IPS-NIHi11 (cell line): ENCODE measurements at regions not wholly inside any gene's neighbourhood (a gene's known extent, or its start where the extent isn't known, plus 50 kb on each side); places are given as distances from the start of the nearest gene placed in this dataset.
"Not testable (repeated sequence)": the region's sequence is repeated elsewhere in the genome, so short reads cannot be mapped to it uniquely, and the experiment has no call there.

Experiments used
- DNase-seq: peaks from one replicate; pipeline ENCODE4 v3.0.0; 2012; ENCODE audit warnings: mixed read lengths, low spot score

DNA sequence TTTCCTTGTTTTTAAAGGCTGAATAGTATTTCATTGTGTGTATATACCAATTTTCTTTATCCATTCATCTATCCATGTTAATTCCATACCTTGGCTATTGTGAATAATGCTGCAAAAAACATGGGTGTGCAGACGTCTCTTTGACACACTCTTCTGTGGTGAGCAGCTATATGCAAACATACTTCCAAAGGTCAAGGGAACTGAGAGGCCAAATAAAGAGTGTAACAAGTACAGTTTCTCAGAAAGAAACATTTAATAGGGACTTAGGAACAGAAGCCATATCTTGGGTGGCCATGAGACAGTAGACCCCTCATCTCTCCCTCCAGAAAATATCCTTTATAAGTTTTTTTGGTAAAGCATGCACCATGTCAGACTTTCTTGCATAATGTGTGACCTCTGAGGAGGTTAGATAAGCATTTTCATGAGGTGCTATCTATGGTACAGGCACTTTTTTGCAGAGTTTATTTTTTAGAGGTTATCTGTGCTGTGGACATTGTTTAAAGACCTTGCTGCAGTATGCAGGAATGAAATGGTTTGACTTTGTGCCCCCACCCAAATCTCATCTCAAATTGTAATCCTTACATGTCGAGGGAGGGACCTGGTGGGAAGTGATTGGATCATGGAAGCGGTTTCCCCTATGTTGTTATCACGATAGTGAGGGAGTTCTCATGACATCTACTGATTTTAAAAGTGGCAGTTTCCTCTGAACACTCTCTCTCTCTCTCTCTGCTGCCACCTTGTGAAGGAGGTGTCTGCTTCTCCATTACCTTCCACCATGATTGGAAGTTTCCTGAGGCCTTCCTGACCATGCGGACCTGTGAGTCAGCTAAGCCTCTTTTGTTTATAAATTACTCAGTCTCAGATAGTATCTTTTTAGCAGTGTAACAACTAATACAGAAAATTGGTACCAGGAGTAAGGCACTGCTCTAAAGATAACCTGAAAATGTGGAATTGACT lies 1202.3 kb downstream of the GALC start:
- DNase-seq, result no peak

DNA sequence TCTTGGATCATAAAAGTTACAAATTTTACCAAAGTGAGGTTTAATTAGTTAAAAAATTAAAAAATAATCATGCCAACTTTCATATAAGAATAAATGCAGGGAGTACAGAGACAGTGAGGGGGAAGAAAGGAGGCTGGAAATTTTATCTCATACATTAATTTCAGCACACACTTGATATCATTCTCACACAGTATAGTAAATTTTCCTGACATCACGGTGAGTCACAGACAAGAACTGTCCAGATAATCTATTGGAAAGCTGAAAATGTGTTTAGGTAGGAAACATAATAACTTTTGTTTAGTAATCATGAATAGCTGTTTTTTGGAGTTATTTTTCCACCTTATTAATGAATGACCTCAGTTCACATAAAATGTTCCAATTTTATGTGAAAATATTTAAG lies 1204.8 kb downstream of the GALC start:
- no peak for DNase-seq

DNA sequence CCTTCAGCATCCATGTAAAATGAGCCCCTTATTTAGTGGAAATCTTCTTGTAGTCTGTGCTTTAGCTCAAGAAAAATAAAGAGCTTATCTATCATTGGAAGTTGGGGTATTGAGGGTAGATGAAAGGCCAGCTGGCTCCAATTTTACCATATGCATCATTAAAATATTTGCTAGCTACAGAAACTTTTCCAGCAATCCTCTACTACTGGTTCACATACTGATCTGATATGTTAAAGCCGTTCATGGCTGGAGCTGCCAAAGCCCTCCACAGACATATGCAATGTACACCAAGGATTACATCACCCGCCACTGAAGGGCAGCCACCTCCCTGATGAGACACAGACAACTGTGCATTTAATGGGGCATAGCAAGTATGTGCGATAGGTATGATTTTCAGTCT lies 1205.3 kb downstream of the GALC start:
- no peak for DNase-seq

DNA sequence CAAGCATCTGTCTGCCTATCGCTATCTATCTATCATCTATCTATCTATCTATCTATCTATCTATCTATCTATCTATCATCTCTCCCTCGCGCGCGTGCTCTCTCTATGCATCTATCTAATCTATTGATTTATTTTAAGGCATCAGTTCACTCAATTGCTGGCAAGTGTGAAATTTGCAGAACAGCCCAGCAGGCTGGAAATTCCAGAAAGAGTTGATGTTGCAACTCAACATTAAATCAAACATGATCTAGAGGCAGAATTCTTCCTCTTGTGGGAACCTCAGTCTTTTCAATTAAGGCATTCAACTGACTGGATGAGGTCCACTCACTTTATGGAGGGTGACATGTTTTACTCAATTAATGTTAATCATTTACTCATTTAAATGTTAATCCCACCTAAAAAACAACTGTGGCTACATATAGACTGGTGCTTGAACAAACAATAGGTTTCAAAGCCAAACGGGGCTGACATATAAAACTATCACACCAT lies 1210.8 kb downstream of the GALC start:
- no peak for DNase-seq

DNA sequence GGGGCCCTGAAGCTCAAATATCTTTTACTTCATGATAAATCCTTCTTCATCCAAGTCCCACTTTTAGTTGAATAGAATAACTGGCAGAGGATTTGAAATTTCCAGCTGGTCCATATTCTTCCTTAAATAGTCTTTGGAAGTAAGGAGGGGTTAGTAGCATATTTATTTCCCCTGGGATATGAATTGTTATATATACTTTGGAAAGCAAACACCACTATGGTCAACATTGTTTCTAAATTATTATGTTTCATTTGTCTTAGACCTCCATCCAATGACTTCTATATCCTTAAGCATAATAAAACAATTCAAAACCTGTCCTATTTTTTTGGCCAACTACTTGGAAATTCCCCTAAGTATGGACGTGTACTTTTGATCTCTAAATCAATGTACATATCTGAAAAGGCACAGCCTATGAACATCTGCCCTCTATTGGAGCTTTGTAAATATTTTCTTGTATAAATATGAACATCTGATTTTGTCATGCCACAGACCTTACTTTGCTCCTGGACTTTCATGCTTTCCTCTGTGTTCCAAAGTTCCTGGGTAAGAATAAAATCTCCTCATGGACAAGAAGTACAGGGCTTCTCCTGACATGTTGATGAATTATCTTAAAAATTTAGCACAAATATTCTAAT lies 1212.0 kb downstream of the GALC start:
- DNase-seq, result no peak

DNA sequence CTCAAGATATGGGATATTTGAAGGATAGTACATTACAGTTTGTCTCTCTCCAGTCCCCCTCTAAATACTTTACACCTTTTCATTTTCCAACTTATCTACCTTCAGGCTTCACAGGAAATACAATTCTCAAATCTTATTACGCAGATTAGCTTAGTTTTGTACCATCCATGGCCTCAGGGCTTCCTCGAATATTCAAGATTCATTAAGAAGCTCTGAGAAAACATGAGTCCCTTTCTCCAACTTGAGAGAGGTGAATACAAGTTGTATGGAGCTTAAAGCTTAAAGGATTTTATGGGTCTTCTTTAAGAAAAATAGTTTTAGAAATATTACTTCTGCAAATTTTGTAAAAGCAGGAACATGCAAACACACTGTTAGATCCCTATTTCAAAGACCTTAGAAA lies 1212.5 kb downstream of the GALC start:
- DNase-seq, result no peak

DNA sequence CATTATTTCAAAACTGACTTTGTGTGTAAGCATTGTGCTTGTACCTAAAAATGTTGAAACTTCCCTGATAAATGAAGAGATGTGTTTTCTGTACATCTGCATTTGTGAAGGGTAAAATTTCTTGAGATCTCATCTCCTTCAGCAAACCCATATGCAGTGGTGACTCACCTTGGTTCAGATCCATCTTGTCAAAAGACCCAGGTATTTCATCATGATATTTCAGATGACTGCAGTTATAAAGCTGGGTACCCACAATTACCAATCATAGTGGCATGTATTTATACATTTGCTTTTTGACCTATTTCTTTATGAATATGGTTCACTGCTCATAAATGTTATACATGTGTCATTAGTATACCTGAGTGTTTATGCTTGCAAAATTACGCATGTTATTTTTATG lies 1213.6 kb downstream of the GALC start:
- no peak for DNase-seq

DNA sequence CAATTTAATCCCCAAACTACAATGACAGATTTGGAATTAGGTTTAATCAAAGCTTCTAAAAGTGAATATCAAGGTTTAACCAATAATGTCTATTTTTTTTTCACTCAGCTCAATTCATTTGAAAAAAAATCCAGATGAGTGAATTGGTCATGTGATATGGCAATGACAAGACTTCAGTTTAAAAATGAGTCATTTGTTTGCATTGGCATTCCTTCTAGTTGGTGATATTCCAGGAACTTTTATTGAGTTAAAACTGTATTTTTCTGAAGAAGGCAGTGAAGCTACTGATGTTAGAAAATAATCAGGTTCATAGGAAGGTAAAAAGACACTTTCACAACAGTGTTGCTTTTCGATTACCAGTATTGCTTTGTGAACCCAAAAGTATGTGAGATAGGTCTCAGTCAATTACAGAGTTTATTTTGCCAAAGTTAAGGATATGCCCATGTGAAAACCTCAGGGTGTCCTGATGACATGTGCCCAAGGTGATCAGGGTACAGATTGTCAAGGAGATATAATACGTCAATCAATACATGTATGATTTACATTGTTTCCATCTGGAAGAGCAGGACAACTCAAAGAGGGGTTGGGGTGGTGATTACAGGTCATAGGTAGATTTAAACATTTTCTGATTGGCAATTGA lies 1214.9 kb downstream of the GALC start:
- no peak for DNase-seq

DNA sequence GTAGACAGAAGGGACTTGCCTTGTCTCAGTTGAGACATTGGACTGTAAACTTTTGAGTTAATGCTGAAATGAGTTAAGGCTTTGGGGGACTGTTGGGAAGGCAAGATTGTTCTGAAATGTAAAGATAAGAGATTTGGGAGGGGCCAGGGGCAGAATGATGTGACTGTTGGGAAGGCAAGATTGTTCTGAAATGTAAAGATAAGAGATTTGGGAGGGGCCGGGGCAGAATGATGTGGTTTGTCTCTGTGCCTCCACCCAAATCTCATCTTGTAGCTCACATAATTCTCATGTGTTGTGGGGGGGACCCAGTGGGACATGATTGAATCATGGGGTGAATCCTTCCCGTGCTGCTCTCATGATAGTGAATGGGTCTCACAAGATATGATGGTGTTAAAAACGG lies 1217.1 kb downstream of the GALC start:
- DNase-seq, result not testable (repeated sequence)

DNA sequence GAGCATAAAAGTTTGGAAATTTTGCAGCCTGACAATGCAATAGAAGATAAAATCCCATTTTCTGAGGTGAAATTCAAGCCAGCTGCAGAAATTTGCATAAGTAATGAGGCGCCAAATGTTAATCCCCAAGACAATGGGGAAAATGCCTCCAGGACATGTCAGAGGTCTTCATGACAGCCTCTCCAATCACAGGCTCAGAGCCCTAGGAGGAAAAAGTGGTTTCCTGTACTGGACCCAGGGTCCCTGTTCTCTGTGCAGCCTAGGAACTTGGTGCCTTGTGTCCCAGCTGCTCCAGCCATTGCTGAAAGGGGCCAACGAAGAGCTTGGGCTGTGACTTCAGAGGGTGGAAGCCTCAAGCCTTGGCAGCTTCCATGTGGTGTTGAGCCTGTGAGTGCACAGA lies 1218.1 kb downstream of the GALC start:
- DNase-seq, result no peak

DNA sequence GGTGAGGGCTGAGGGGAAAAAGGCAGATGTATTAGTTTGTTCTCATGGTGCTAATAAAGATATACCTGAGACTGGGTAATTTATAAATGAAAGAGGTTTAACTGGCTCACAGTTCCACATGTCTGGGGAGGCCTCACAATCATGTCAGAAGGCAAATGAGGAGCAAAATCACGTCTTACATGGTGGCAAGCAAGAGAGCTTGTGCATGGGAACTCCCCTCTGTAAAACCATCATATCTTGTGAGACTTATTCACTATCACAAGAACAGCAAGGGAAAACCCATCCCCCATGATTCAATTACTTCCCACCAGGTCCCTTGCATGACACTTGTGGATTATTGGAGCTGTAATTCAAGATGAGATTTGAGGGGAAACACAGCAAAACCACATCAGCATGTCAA lies 1220.9 kb downstream of the GALC start:
- no peak for DNase-seq

DNA sequence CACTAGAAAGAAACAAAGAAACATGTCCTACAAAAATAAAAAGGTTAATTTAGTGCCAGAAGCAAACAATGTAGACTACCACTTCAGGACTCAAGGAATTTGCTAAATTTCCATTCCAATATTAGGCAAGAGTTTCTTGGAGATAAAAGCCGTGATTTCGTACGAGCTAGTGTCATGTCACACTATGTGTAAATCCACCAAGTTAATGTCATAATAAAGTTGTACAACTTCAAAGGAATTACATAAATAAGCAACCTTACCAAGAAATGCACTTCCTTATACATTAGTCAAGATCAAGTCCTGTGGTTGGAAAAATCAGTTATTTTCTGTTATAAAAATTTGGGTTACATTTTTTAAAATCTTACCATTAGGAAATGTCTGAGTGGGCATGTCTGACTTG lies 1222.8 kb downstream of the GALC start:
- DNase-seq, result no peak

DNA sequence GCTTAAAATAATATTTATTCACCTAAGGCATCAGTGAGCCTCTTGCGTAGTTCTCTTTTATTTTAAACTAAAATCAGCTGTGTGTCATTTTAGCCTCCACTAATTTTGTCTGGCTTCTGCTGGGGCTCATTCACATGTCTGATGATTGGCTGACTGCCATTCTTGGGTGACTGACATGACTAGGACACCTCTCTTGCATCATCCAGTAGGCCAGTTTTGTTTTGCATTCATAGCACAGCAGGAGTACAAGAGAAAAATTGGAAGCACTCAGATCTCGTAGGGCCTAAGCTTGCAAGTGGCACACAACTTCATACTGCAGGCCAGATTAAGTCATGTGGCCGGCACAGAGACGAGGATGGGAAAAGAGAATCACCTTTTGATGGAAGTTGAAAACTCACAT lies 1226.5 kb downstream of the GALC start:
- DNase-seq, result no peak

DNA sequence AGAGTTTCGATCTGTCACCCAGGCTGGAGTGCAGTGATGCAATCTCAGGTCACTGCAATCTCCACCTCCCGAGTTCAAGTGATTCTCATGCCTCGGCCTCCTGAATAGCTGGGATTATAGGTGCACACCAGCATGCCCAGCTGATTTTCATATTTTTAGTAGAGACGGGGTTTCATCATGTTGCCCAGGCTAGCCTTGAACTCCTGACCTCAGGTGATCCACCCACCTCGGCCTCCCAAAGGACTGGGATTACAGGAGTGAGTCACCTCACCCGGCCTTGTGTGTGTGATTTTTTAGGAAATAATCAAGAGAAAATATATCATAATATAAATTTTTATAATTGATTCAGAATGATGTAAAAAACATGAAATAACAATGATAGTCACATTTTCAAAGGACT lies 1231.4 kb downstream of the GALC start:
- DNase-seq, result no peak

DNA sequence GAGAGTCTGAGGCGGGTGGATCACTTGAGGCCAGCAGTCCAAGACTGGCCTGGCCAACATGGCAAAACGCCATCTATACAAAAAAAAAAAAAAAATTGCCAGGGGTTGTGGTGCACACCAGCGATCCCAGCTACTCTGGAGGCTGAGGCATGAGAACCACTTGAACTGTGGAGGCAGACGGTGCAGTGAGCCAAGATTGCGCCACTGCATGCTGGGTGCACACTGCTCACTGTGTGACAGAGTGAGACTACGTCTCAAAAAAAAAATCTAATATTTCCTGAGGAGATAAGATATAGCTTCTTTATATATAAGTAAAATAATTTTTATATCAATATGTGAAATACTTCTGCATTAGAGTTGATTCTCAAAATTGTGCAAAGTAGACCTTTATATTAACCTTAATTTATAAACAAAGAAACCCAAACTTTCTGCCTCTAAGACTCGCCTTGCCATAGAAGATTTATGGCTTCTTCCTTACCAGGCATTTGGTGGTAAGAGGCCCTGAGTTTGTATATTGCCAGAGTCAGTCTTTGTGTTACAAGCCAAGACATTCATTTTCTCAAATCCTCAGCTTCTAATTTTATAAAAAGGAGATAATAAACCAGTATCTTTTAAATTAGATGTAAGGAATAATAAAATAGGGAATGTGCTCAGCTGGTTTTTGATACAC lies 1226.7 kb downstream of the FLRT2 start:
- no peak for DNase-seq

DNA sequence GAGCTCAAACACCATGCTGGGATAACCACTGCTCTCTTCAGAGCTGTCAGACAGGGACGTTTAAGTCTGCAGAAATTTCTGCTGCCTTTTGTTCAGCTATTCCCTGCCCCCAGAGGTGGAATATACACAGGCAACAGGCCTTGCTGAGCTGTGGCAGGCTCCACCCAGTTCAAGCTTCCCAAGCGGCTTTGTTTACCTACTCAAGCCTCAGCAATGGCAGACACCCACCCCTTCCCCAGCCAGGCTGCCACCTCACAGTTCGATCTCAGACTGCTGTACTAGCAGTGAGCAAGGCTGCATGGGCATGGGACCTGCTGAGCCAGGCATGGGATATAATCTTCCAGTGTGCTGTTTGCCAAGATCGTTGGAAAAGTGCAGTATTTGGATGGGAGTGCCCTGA lies 1220.5 kb downstream of the FLRT2 start:
- not testable (repeated sequence) for DNase-seq

DNA sequence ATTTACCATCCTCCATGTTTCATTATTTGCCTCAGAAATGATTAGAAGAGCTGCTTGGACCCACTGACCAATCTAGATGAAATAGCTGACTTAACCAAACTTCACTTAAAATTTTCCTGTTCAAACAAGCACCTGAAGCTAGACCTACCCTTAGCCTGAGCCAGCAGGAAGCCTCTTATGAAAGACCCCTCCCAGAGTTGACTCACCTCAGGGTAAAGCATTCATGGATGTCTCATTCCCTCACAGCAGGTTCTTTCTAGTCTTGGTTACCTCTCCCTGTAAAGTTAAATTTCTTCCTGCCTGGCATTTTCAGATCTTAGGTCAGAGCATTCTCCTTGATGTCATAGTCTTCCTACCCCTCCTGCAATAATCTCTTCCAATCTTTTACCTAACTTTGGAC lies 1209.8 kb downstream of the FLRT2 start:
- no peak for DNase-seq

DNA sequence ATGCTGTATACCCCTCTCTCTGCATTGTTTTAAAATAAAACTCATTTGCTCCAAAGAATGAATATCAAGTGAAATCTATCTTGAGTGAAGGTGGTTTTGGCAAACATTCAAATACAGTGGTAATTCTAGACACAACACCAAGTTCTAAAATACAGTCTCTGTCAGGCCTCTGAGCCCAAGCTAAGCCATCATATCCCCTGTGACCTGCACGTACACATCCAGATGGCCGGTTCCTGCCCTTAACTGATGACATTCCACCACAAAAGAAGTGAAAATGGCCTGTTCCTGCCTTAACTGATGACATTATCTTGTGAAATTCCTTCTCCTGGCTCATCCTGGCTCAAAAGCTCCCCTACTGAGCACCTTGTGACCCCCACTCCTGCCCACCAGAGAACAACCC lies 1201.5 kb downstream of the FLRT2 start:
- DNase-seq, result not testable (repeated sequence)

DNA sequence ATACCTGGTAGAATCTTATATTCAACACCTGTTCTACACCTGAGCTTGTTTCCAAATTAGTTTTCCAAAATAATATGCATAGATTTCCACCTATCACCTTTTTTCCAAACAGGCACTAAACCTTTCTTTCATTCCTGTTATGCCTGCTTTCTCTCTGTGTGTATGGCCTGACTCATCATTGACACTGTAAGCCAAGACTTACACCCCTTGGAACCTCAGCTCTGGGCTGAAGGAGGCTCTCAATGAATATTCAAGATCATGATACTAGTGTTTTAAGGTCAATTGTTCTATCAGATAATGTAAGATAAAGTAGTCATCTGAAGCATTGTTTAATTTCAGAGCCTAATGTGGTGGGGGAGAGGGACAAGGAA lies 1193.3 kb downstream of the FLRT2 start:
- no peak for DNase-seq

DNA sequence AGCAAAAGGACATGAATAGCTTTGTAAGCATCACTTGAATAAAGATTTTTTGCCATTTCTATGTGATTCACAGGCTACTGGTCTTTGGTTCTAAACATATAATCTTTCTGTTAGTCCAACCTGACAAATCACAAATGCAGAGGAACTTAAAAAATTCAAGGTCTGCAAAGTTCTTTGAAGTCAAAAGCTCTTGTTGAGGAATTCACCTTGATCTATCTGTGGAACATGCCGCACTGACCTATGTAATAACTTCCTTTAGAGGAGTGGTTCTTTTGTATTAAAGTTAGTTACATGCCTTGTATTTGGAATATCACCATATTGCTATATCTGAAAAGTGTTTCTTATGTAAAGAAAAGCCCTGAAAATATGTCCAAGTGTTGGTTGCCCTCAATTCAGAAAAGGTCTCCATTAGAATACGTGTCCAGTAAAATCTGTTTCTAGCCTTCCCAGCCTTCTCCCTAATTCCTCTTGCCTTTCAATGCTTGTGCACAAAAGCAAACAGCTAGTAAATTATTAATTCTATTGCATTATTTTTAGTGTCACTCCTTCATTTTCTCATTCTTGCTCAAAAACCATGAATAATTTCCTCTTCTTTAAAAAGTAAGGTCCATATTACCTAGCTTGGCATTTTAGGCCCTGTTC lies 1192.8 kb downstream of the FLRT2 start:
- no peak for DNase-seq

DNA sequence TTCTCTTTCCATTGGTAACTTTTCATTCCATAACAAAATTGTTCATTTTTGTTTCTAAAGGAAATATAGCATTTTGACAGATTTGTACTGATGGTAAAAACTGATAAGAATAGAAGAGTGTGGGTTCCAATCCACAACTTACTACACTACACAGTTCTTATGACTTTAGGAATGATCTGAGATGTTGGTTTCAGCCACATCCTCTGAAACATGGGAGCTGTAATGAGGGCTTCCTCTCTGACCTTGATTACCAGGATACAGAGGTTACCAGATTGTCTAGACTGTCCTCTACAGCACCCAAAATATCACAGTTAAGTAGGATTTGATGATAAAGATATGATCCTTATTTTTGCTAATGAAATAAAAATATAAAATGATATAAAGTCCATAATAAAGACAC lies 1184.6 kb downstream of the FLRT2 start:
- DNase-seq, result no peak

DNA sequence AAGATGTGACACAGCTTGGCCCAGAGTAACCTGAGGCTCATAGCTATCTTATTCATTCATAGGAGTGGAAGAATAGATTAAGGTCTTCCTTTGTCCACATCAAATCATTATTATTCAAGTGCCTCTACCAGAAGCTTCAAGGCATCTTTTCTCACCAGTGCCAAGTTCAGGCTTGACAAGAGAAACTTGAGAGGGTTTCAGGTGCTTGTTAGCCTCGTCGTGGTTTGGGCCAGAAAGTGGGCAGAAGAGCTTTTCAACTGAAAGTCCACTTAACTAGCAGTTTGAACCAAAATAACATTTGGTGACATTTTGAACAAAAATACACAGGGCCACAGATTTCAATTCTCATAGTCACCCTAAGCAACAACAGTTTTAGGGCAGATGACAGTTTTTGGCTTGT lies 1184.2 kb downstream of the FLRT2 start:
- no peak for DNase-seq
